ENCODE measurements at regions not wholly inside any gene's neighbourhood (a gene's known extent, or its start where the extent isn't known, plus 50 kb on each side); places are given as distances from the start of the nearest gene placed in this dataset.

- no CpG with 5 or more reads among the region's 3 CpGs for WGBS (ENCODE audit: extremely low coverage, insufficient coverage, insufficient read length)
- Histone ChIP-seq H3K14ac (ENCODE audit: low read length) (peak overlapping the region; percentile 75), H3K4me2 (ENCODE audit: low read length) (no peak overlapping the region), H3K4ac (ENCODE audit: low read depth, low read length) (peak overlapping the region; percentile 64), H4K91ac (ENCODE audit: low read depth, low read length) (peak overlapping the region; percentile 85), H3K23ac (ENCODE audit: low read length) (no peak overlapping the region), H4K8ac (ENCODE audit: low read depth, low read length) (peak overlapping the region; percentile 69), H2BK5ac (ENCODE audit: low read depth, low read length, poor library complexity) (peak overlapping the region; percentile 98), H3K79me1 (ENCODE audit: low read length) (peaks cover 28% of the 10 kb centered on the region), H3K79me2 (ENCODE audit: control insufficient read depth, insufficient read depth, low read length, poor library complexity) (peaks cover 4% of the 10 kb centered on the region), H3K9ac (ENCODE audit: low read length) (no peak overlapping the region), H3K9me3 (ENCODE audit: insufficient read depth, low read depth, low read length) (no peaks in the 10 kb centered on the region), H2BK120ac (ENCODE audit: insufficient read depth, low read length, poor library complexity) (peak overlapping the region; percentile 88), H2AFZ (ENCODE audit: insufficient read depth, low read length, poor library complexity) (no peak overlapping the region), H3K36me3 (ENCODE audit: control insufficient read depth in 1 of 2, insufficient read depth in 2 of 2, low read length in 2 of 2) (no peaks in the 10 kb centered on the region), H3K4me1 (ENCODE audit: control insufficient read depth in 1 of 2, insufficient read depth in 2 of 2, low read length in 2 of 2) (peaks cover 7 to 8% of the 10 kb centered on the region in 2 experiments), H3K27ac (ENCODE audit: low read depth, low read length) (peak overlapping the region; percentile 2), H2BK12ac (ENCODE audit: low read length) (peak overlapping the region; percentile 92), H3K18ac (ENCODE audit: low read length) (peak overlapping the region; percentile 9), H3K27me3 (ENCODE audit: insufficient read depth, low read length) (no peaks in the 10 kb centered on the region), H3K4me3 (ENCODE audit: low read depth, low read length) (no peak overlapping the region), H2AK5ac (ENCODE audit: low read length) (peak overlapping the region; percentile 34), H4K12ac (ENCODE audit: low read depth, low read length) (peak overlapping the region; percentile 70)
- no peak for DNase-seq
These were observed 75.1 kb upstream of the SLC38A4 start for GRCh38 chr12:46900734-46901463.

DNA sequence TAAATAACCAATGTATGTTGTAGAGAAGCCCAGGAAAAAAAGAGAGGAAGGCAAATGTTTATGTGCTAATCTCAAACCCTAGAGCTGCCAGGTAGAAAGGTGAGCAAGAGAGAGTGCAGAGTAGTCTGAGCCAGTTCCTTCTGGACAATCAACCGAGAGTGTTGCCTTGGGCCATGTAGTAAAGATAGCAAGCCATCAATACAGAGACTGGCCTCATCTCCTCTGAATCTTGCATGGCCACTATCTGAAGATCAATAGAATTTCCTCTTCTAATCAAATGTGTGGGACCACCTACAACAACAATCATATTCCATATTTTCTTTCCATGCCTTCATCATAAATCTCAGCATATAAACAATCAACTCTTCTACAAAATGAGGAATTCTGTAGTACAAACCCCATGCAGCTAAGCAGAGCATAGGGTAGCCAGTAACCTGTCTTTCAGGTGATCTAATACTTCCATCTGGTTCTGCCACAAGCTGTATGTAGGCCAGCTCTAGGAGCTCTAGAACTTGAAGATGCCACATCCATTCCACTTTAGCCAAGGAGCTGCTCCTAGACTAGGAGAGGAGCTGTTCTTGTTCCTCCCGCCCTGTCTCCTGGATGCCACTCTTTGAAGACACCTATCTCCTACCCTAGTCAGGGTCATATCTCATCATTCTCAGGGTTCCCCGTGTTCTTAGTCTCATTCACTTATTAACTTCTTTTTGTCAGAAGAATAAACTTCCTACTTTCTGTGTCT is 75.8 kb upstream of the SLC38A4 start:
- Histone ChIP-seq H3K27ac (ENCODE audit: low read depth, low read length) (peak overlapping the region; percentile 71), H3K4me1 (ENCODE audit: control insufficient read depth in 1 of 2, insufficient read depth in 2 of 2, low read length in 2 of 2) (peaks cover 7 to 8% of the 10 kb centered on the region in 2 experiments), H2BK5ac (ENCODE audit: low read depth, low read length, poor library complexity) (peak overlapping the region; percentile 18), H3K9ac (ENCODE audit: low read length) (no peak overlapping the region), H3K79me2 (ENCODE audit: control insufficient read depth, insufficient read depth, low read length, poor library complexity) (peaks cover 4% of the 10 kb centered on the region), H4K12ac (ENCODE audit: low read depth, low read length) (no peak overlapping the region), H4K8ac (ENCODE audit: low read depth, low read length) (peak overlapping the region; percentile 20), H3K14ac (ENCODE audit: low read length) (peak overlapping the region; percentile 34), H3K23ac (ENCODE audit: low read length) (no peak overlapping the region), H3K18ac (ENCODE audit: low read length) (no peak overlapping the region), H3K36me3 (ENCODE audit: control insufficient read depth in 1 of 2, insufficient read depth in 2 of 2, low read length in 2 of 2) (no peaks in the 10 kb centered on the region), H3K4me2 (ENCODE audit: low read length) (no peak overlapping the region), H3K9me3 (ENCODE audit: insufficient read depth, low read depth, low read length) (no peaks in the 10 kb centered on the region), H2AK5ac (ENCODE audit: low read length) (peak overlapping the region; percentile 9), H3K79me1 (ENCODE audit: low read length) (peaks cover 29% of the 10 kb centered on the region), H3K4ac (ENCODE audit: low read depth, low read length) (no peak overlapping the region), H2BK120ac (ENCODE audit: insufficient read depth, low read length, poor library complexity) (peak overlapping the region; percentile 45), H4K91ac (ENCODE audit: low read depth, low read length) (peak overlapping the region; percentile 67), H2AFZ (ENCODE audit: insufficient read depth, low read length, poor library complexity) (no peak overlapping the region), H3K27me3 (ENCODE audit: insufficient read depth, low read length) (no peaks in the 10 kb centered on the region), H3K4me3 (ENCODE audit: low read depth, low read length) (no peak overlapping the region), H2BK12ac (ENCODE audit: low read length) (peak overlapping the region; percentile 23)
- WGBS (ENCODE audit: extremely low coverage, insufficient coverage, insufficient read length), result no CpG with 5 or more reads among the region's 3 CpGs
- no peak for DNase-seq

- Histone ChIP-seq H4K8ac (ENCODE audit: low read depth, low read length) (no peak overlapping the region), H3K4me1 (ENCODE audit: control insufficient read depth in 1 of 2, insufficient read depth in 2 of 2, low read length in 2 of 2) (peaks cover 11 to 14% of the 10 kb centered on the region in 2 experiments), H3K4ac (ENCODE audit: low read depth, low read length) (no peak overlapping the region), H2AFZ (ENCODE audit: insufficient read depth, low read length, poor library complexity) (no peak overlapping the region), H3K4me2 (ENCODE audit: low read length) (no peak overlapping the region), H2BK120ac (ENCODE audit: insufficient read depth, low read length, poor library complexity) (peak overlapping the region; percentile 97), H3K14ac (ENCODE audit: low read length) (no peak overlapping the region), H2BK5ac (ENCODE audit: low read depth, low read length, poor library complexity) (peak overlapping the region; percentile 39), H4K91ac (ENCODE audit: low read depth, low read length) (peak overlapping the region; percentile 79), H3K79me2 (ENCODE audit: control insufficient read depth, insufficient read depth, low read length, poor library complexity) (peaks cover 6% of the 10 kb centered on the region), H3K4me3 (ENCODE audit: low read depth, low read length) (no peak overlapping the region), H4K12ac (ENCODE audit: low read depth, low read length) (no peak overlapping the region), H2BK12ac (ENCODE audit: low read length) (peak overlapping the region; percentile 51), H2AK5ac (ENCODE audit: low read length) (no peak overlapping the region), H3K79me1 (ENCODE audit: low read length) (peaks cover 34% of the 10 kb centered on the region), H3K18ac (ENCODE audit: low read length) (no peak overlapping the region), H3K9me3 (ENCODE audit: insufficient read depth, low read depth, low read length) (no peaks in the 10 kb centered on the region), H3K36me3 (ENCODE audit: control insufficient read depth in 1 of 2, insufficient read depth in 2 of 2, low read length in 2 of 2) (no peaks in the 10 kb centered on the region), H3K27ac (ENCODE audit: low read depth, low read length) (no peak overlapping the region), H3K27me3 (ENCODE audit: insufficient read depth, low read length) (no peaks in the 10 kb centered on the region), H3K23ac (ENCODE audit: low read length) (no peak overlapping the region), H3K9ac (ENCODE audit: low read length) (no peak overlapping the region)
- DNase-seq, result no peak
- WGBS (ENCODE audit: extremely low coverage, insufficient coverage, insufficient read length), result no CpG with 5 or more reads among the region's 2 CpGs
These were observed 77.3 kb upstream of the SLC38A4 start for GRCh38 chr12:46903058-46903457.

GRCh38 chr12:46904406-46905238 is 78.8 kb upstream of the SLC38A4 start:
- peak overlapping the region; percentile 98 for H4K12ac ChIP-seq (ENCODE audit: low read depth, low read length)
- peak overlapping the region; percentile 96 for H4K8ac ChIP-seq (ENCODE audit: low read depth, low read length)
- no peak overlapping the region for H3K4me3 ChIP-seq (ENCODE audit: low read depth, low read length)
- peak overlapping the region; percentile 100 for H3K14ac ChIP-seq (ENCODE audit: low read length)
- H3K27me3 ChIP-seq (ENCODE audit: insufficient read depth, low read length), result no peaks in the 10 kb centered on the region
- DNase-seq, result peak in 1 of 2 donors; percentile 23
- peaks cover 11% of the 10 kb centered on the region for H3K79me2 ChIP-seq (ENCODE audit: control insufficient read depth, insufficient read depth, low read length, poor library complexity)
- peak overlapping the region; percentile 99 for H3K27ac ChIP-seq (ENCODE audit: low read depth, low read length)
- H2AK5ac ChIP-seq (ENCODE audit: low read length), result peak overlapping the region; percentile 100
- WGBS (ENCODE audit: extremely low coverage, insufficient coverage, insufficient read length), result no CpG with 5 or more reads among the region's 12 CpGs
- H3K23ac ChIP-seq (ENCODE audit: low read length), result no peak overlapping the region
- H3K4me2 ChIP-seq (ENCODE audit: low read length), result no peak overlapping the region
- no peak overlapping the region for H3K9ac ChIP-seq (ENCODE audit: low read length)
- H2BK120ac ChIP-seq (ENCODE audit: insufficient read depth, low read length, poor library complexity), result peak overlapping the region; percentile 100
- H3K79me1 ChIP-seq (ENCODE audit: low read length), result peaks cover 46% of the 10 kb centered on the region
- H4K91ac ChIP-seq (ENCODE audit: low read depth, low read length), result peak overlapping the region; percentile 100
- H2BK12ac ChIP-seq (ENCODE audit: low read length), result peak overlapping the region; percentile 99
- H3K36me3 ChIP-seq (ENCODE audit: control insufficient read depth in 1 of 2, insufficient read depth in 2 of 2, low read length in 2 of 2), result no peaks in the 10 kb centered on the region
- H2AFZ ChIP-seq (ENCODE audit: insufficient read depth, low read length, poor library complexity), result peak overlapping the region; percentile 60
- H3K4me1 ChIP-seq (ENCODE audit: control insufficient read depth in 1 of 2, insufficient read depth in 2 of 2, low read length in 2 of 2), result peaks cover 21 to 24% of the 10 kb centered on the region in 2 experiments
- H2BK5ac ChIP-seq (ENCODE audit: low read depth, low read length, poor library complexity), result peak overlapping the region; percentile 100
- peak overlapping the region; percentile 99 for H3K18ac ChIP-seq (ENCODE audit: low read length)
- peak overlapping the region; percentile 98 for H3K4ac ChIP-seq (ENCODE audit: low read depth, low read length)
- H3K9me3 ChIP-seq (ENCODE audit: insufficient read depth, low read depth, low read length), result no peaks in the 10 kb centered on the region
